ENCODE measurements at regions not wholly inside any gene's neighbourhood (a gene's known extent, or its start where the extent isn't known, plus 50 kb on each side); places are given as distances from the start of the nearest gene placed in this dataset.

- no peak for DNase-seq
- no peak overlapping the region for H3K4me3 ChIP-seq
- TF ChIP-seq CTCF (IDR thresholded peaks at IDR 0.05) (no peak), EP300 (IDR thresholded peaks at IDR 0.05) (no peak), POLR2A (IDR thresholded peaks at IDR 0.05) (no peak), POLR2AphosphoS5 (IDR thresholded peaks at IDR 0.05) (no peak)
- WGBS, 5 donors = 86 to 95% (median 90%) methylated on average over 4 of the region's 4 CpGs
- H3K36me3 ChIP-seq = no peaks in the 10 kb centered on the region
- no peaks in the 10 kb centered on the region for H3K4me1 ChIP-seq
- no peak overlapping the region for H3K27ac ChIP-seq
- no peaks in the 10 kb centered on the region for H3K9me3 ChIP-seq
- intact Hi-C loops (cut with DNase I; ENCODE audit: low total_unique reads) = no loop called here
- no peaks in the 10 kb centered on the region for H3K27me3 ChIP-seq
Observed at GRCh38 chr2:8259106-8259840, 422.6 kb upstream of the ID2 start.

GRCh38 chr2:8259841-8260178 is 422.0 kb upstream of the ID2 start:
- no peak for TF ChIP-seq POLR2AphosphoS5 (IDR thresholded peaks at IDR 0.05)
- no peak for TF ChIP-seq CTCF (IDR thresholded peaks at IDR 0.05)
- no peak for TF ChIP-seq EP300 (IDR thresholded peaks at IDR 0.05)
- TF ChIP-seq POLR2A (IDR thresholded peaks at IDR 0.05) = no peak
- no peak overlapping the region for H3K27ac ChIP-seq
- no peaks in the 10 kb centered on the region for H3K4me1 ChIP-seq
- DNase-seq = no peak
- 89 to 98% (median 95%) methylated on average over 5 of the region's 5 CpGs for WGBS, 5 donors
- H3K36me3 ChIP-seq = no peaks in the 10 kb centered on the region
- H3K9me3 ChIP-seq = no peaks in the 10 kb centered on the region
- H3K4me3 ChIP-seq = no peak overlapping the region
- intact Hi-C loops (cut with DNase I; ENCODE audit: low total_unique reads) = no loop called here
- H3K27me3 ChIP-seq = no peaks in the 10 kb centered on the region

GRCh38 chr2:8260213-8260612 is 421.6 kb upstream of the ID2 start:
- Histone ChIP-seq H3K36me3 (no peaks in the 10 kb centered on the region), H3K4me1 (no peaks in the 10 kb centered on the region), H3K27me3 (no peaks in the 10 kb centered on the region), H3K9me3 (no peaks in the 10 kb centered on the region), H3K4me3 (no peak overlapping the region), H3K27ac (no peak overlapping the region)
- WGBS, 5 donors = 84 to 88% (median 85%) methylated on average over 11 of the region's 11 CpGs
- intact Hi-C loops (cut with DNase I; ENCODE audit: low total_unique reads) = no loop called here
- no peak for TF ChIP-seq CTCF (IDR thresholded peaks at IDR 0.05)
- TF ChIP-seq EP300 (IDR thresholded peaks at IDR 0.05) = no peak
- no peak for TF ChIP-seq POLR2A (IDR thresholded peaks at IDR 0.05)
- no peak for TF ChIP-seq POLR2AphosphoS5 (IDR thresholded peaks at IDR 0.05)
- DNase-seq = no peak

GRCh38 chr2:8263901-8264300 is 418.0 kb upstream of the ID2 start:
- WGBS, 5 donors = 58 to 71% (median 64%) methylated on average over 4 of the region's 4 CpGs
- no peak for TF ChIP-seq POLR2A (IDR thresholded peaks at IDR 0.05)
- intact Hi-C loops (cut with DNase I; ENCODE audit: low total_unique reads) = no loop called here
- Histone ChIP-seq H3K9me3 (no peaks in the 10 kb centered on the region), H3K36me3 (no peaks in the 10 kb centered on the region), H3K4me3 (no peak overlapping the region), H3K27ac (no peak overlapping the region), H3K27me3 (no peaks in the 10 kb centered on the region), H3K4me1 (no peaks in the 10 kb centered on the region)
- no peak for DNase-seq

- Histone ChIP-seq H3K27me3 (no peaks in the 10 kb centered on the region), H3K9me3 (no peaks in the 10 kb centered on the region), H3K27ac (no peak overlapping the region), H3K36me3 (no peaks in the 10 kb centered on the region), H3K4me3 (no peak overlapping the region), H3K4me1 (no peaks in the 10 kb centered on the region)
- WGBS, 5 donors = 86 to 96% (median 93%) methylated on average over 3 of the region's 3 CpGs
- intact Hi-C loops (cut with DNase I; ENCODE audit: low total_unique reads) = no loop called here
- no peak for TF ChIP-seq EP300 (IDR thresholded peaks at IDR 0.05)
- no peak for TF ChIP-seq CTCF (IDR thresholded peaks at IDR 0.05)
- TF ChIP-seq POLR2AphosphoS5 (IDR thresholded peaks at IDR 0.05) = no peak
- no peak for TF ChIP-seq POLR2A (IDR thresholded peaks at IDR 0.05)
- no peak for DNase-seq
Observed at GRCh38 chr2:8264981-8265380, 416.9 kb upstream of the ID2 start.
